HG03159 (cell line): ENCODE measurements at regions not wholly inside any gene's neighbourhood (a gene's known extent, or its start where the extent isn't known, plus 50 kb on each side); places are given as distances from the start of the nearest gene placed in this dataset.

Source experiments
- ATAC-seq: cut with Tn5 transposase; IDR thresholded peaks from one replicate; pipeline ENCODE4 v1.9.1; 2021; ENCODE audit warnings: mild to moderate bottlenecking, moderate library complexity; ENCODE audit not compliant: unreplicated experiment

DNA sequence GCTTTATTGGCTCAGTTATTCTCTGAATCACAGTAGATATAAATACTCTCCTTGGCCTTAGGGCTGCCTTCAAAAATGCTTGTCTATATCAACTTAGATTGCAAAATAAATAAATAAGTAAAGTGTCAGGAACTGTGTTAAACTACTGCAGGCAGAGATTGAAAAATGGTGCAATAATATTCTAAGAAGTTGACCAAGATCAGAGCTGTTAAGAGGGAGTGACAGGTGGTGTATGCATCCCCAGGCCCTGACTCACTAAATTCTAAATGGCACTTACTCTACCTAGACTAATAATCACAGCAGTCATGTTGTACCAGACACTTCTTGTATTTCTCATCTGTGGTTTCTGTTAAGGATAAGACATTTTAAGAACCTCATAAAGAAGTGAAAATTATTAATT lies 235.1 kb upstream of the SPOCK3 start:
- ATAC-seq, result no peak

DNA sequence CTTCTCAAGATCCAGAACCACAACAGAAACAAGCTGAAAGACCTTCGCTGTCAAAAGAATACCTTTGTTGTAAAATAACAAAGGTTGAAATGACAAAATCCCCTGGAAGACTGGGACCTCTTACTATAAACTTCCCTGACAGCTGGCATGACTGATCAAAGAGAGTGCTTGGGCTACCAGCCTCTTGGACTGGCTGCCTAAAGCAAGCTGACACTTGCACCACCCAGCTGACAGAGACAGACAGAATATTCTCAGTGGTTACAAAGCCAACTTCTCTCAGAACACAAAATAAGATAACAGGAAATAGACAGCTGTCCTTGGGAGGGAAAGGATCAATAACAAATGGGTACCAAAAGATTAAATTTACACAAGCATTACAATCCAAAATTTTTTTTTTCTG lies 241.7 kb upstream of the SPOCK3 start:
- no peak for ATAC-seq

DNA sequence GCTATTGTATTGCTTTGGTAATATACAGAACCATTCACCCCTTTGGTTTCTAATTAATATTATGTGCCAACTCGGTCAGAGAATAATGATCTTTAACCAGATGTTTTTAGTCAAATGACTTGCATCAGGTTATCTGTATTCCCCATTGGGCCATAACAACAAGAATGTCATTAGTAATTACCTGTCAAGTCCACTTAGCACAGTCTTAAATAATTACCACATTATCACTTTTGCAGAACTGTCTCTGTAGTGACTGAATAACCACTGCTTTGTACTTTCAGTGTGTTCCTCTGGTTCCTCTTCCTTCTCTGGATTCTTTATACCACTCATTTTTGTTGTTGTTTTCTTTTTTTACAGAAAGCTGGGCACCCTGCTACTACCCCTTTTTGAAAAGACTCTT lies 257.7 kb upstream of the SPOCK3 start:
- no peak for ATAC-seq

DNA sequence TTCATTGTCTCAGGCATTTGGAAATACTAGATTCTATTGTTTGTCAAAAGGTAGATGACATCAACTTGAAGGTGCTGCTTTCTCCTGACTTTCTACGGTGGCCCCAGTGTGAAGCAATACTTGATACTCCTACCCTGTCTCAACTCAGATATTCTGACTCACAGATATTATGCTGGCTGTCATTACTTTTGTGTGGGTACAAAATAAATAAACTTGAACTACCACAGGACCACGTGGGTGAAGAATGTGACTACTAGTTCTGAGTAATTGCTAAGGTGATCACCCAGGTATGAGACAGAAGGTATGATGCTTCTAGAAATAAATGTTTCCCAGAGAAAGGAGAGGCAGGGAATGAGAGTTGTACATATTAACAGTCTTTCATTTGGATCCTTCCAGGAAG lies 275.3 kb upstream of the SPOCK3 start:
- no peak for ATAC-seq

DNA sequence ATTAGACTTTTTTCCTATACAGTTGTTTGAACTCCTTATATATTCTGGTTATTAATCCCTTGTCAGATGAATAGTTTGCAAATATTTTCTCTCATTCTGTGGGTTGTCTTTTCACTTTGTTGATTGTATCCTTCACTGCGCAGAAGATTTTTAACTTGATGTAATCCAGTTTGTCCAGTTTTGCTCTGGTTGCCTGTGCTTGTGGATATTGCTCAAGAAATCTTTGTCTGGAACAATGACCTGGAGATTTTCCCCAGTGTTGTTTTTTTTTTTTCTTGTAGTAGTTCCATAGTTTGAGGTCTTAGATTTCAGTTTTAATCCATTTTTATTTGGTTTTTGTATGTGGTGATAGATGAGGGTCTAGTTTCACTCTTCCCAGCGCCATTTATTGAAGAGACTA lies 289.8 kb upstream of the SPOCK3 start:
- no peak for ATAC-seq

DNA sequence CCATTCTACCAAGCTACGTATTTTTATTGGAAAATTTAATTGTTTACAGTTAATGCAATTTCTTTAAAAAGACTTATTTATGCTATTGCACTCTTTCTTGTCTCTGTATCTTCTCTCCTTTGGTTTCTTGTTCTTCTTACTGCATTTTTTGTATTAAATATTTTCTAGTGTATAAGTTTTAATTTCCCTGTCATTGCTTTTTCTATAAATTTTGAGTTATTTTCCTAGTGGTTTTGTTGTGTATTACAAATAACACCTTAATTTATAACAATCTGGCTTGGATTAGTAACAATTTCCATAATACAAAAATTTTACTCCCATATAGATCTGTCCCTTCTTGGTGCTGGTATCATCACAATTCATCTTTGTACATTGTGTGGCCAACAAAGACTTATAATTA lies 303.5 kb upstream of the SPOCK3 start:
- ATAC-seq, result no peak

DNA sequence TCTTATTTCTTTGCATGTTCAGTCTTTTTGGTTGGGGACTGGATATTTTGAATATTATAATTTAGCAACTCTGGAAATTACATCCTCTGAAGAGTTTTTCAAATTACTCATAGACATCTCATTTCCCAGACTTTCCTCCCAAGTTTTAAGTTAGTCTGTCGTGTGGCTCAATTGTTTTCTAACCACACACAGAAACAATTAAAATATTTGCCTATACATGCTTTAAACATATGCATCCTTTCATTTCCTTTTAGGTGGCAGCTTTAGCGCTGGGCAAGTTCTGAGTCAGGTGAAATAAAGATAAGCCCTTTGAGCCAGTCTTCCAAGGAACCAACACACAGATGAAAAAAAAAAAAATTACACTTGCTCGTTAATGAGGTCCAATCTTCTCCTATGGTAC lies 307.0 kb upstream of the SPOCK3 start:
- ATAC-seq, result no peak

DNA sequence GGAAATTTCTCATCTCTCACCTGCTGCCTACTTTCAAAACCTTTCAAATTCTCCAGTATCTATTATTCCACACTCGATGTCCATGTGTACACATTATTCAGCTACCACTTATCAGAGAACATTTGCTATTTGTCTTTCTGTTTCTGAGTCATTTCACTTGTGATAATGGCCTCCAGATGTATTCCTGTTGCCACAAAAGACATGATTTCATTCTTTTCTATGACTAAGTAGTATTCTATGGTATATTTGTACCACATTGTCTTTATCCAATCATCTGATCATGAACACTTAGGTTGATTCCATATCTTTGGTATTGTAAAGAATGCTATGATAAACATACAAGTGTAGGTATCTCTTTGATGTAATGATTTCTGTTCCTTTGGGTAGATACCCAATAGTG lies 310.1 kb upstream of the SPOCK3 start:
- no peak for ATAC-seq

DNA sequence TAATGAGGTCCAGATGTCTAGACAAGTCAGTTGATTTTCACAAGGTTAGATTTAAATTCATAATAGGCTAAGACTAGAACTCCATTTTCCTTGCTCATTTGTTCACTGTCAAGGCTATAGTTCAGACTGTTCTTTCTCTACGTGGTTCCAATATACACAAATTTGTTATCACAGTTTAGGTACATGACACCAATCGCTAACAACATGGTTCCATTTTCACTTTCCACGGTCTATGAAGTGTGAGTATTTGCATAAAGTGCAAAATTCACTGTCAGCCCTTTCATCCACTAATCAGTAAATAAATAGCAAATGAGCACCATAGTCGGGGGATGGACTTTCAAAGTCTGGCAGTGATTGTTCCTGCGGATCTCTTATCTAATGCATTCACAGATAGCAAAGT lies 315.7 kb upstream of the SPOCK3 start:
- no peak for ATAC-seq

DNA sequence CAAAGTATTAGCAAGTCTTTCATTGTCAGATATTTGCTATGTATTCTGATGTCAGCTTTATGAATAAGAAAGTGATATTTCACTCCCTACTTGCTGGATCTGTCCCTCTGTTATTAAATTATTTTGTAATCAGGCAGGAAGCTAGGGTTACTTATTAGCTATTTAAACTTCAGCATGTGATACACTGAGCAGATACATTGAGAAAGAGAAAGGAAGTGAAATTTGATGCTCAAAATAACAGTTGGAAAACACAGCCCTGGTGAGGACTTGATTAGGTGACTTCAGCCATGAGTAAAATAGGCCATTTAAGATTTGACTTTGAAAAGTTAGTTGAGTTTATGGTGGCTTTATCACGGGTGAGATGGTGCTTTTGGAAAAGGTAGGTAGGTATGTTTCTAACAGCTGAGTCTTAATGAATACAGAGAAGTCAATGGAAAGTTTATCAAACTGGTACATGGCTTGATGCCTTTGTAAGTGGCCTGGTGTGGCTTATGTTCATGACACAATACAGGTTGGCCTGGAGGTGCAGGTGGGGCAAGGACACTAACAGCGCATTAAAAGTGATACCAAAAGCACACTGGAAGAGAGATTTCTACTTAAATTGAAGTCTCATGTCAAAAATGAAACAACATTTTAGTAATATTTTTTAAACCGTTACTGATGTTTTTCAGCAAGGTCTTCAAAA lies 321.2 kb upstream of the SPOCK3 start:
- ATAC-seq, result peak; percentile 94

DNA sequence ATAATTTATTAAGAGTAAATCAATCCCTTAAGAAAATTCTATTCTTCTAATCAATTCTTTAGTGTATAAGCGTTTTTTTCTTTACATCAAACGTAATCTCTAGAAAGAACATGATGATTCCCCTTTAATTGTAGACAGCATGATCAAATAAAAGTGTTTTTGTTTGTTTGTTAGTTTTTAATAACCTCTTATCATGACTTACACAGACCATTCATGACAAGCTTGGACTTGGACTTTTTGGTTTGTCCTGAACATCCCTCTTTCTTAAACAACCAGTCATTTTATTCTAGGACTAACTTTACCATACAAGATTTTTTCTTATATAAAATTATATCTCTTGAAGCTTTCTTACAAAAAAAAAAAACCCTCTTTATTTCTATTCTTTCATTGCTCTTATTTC lies 344.6 kb upstream of the SPOCK3 start:
- no peak for ATAC-seq

DNA sequence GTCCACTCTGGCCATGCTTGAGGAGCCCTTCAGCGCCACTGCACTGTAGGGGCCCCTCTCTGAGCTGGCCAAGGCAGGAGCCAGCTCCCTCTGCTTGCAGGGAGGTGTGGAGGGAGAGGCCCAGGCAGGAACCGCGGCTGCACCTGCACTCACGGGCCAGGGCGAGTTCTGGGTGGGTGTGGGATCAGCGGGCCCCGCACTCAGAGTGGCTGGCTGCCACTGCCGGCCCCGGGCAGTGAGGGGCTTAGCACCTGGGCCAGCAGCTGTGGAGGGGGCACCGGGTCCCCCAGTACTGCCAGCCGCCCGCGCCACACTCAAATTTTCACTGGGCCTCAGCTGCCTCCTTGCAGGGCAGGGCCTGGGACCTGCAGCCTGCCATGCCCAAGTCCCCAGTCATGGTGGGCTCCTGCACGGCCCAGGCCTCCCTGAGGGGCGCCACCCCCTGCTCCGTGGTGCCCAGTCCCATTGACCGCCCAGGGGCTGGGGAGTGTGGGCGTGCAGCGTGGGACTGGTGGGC lies 347.2 kb upstream of the SPOCK3 start:
- ATAC-seq, result no peak

DNA sequence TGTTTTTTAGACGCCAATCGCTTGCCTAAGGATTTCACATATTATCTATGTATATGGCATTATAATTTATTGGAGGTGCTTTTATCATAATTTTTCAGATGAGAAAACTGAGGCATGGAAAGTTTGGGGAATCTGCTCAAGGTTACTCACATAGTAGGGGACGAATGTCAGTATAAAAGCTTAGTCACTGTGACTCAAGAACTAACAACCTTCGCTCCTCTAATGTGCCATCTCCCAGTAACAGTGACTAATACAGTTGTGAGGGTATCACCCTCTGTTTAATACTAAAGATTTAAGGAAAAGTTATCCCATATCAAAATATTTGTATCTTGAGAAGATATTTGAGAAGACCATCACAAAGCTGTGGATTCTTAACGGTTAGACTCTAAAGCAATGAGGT lies 353.1 kb upstream of the SPOCK3 start:
- no peak for ATAC-seq

DNA sequence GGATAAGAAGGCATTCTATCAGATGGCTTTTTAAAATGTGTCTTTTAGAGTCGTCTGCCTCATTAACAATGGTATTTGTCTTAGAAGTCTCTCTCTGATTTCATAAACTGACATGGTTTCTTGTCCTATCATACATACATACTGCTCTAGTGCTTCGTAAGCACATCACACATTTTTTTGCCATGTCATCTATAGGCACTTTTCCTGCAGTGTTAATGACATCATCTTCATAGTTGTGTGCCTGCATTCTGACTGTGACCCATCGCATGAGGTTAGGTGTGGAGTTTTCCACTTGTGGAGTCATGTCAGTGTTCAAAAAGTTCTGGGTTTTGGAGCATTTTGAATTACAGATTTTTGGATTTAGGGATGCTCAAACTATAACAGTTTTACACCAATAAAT lies 361.6 kb upstream of the SPOCK3 start:
- ATAC-seq, result no peak

DNA sequence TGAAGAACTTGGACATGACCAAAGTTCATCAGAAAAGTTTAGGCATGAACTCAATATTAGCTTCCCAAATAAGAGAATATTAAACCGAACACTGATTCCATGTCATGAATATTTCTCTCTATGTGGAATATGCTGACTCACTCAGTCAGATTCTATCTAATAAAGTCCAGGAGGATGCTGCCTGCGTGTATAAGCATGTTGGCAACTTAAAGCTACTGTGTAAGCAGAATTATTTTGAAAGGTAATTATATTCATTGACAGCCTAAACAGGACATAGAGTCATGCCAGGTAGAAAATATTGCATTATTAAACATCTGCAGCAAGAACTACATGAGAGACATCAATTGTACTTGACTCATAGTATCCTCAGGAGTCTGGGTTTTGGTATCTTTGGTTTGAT lies 367.9 kb upstream of the SPOCK3 start:
- no peak for ATAC-seq

DNA sequence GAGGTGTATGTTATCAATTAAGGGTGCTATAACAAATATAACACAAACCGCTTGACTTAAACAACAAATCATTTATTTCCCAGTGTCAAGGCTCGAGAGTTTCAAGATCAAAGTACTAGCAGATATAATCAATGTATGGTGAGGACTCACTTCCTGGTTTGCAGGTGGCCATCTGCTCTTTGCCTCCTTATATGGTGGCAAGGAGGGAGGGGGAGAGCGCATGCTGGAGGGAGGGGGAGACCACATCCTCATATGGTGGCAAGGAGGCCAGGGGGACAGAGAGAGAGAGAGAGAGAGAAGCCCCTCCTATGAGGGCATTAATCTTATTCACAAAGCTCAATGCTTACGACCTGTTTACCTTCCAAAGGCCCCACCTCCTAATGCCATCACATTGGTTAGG lies 372.3 kb upstream of the SPOCK3 start:
- no peak for ATAC-seq

DNA sequence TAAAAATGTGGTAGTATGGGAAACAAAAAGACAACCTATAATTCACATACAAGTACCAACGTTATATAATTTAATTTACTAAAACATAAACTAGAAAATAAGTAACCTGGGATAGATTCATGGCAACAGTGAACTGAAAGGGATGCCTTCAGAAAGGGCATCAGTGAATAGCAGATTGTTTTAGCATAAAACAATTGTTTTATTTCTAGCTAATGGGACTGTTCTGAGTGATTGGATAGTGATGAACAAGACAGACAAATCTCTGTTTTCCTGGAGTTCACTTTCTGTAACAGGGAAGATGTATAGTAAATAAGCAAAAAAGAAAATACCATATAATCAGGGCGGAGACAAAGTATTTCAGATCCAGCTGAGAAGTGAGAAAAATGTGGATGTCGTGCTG lies 379.1 kb upstream of the SPOCK3 start:
- ATAC-seq, result no peak

DNA sequence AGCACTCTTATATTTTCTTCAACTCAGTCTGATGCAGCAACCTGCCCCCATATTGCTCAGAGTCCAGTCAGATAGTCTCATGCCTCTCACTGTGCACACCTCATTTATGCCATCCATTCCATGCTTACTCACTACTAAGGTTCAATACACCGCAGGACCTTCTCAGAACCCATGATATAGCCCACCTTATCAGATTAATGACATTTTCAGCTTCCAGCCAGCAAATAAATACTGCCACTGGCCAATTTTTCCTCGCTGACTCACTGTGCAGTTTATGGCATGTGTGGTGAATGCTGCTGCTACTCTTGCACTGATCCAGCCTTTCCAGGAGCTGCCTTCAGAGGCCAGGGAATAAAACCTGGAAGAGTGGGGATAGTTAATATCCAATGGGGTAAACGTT lies 380.6 kb upstream of the SPOCK3 start:
- ATAC-seq, result no peak

DNA sequence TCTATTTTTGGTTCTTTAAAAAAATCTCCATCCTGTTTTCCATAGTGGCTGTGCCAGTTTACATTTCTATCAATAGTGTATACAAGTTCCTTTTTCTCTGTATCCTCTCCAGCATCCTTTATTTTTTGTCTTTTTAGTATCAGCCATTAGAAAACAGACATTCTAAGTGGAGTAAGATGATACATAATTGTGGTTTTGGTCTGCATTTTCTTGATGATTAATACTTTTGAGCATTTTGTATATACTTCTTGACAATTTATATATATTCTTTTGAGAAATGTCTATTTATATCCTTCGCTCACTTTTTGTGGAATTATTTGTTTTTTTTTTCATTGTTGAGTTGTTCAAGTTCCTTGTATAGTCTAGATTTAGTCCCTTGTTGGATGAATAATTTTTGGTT lies 382.2 kb upstream of the SPOCK3 start:
- no peak for ATAC-seq

DNA sequence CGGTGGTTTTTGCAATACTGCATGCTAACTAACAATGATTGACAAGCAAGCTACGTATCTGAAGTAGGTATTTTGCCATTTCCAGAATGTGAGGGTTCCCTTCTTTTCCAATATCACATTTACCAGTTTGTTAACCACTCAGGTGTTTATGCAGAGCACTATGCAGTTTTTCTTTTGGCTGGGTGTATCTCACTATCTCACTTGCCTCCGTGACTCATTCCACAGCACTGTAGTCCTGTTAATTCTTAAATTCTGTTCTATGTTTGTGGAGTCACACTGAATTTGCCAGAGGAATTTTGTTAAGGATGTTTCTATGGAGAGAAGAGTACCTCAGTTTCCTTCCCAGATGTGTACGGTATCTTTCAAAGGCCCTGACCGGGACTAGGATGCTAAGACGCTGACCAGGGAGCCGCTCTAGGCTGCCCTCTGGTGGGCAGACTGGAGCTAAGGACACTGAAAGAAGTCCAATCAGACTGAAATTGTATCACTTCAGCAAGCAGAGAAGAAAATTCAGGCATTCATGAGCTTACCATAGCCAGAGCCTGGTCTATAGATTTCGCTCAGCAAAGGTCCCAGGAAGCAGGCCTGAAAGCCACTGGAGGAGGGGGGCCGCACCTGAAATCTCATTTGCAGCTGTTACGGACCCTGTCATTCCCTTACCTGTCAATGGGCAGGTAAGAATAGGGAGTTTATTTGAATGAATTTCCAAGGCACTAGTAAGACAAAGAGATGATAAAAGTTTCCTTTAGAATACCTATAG lies 388.4 kb upstream of the SPOCK3 start:
- peak; percentile 99 for ATAC-seq

DNA sequence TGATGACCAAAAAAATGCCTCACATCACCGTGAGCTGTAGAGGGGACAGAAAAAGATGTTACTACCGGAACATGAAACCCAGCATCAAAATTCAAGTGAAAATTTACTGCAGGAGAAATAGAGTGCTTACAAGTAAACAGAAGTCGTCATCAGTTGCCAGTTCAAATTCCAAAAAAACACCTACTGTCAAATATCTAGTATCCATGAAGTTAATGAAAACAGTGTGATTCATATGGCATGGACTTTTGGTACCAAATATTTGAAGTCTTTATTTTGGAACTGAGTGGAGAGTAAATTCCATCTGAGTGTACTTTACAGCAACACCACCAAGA lies 388.9 kb upstream of the SPOCK3 start:
- ATAC-seq, result no peak

DNA sequence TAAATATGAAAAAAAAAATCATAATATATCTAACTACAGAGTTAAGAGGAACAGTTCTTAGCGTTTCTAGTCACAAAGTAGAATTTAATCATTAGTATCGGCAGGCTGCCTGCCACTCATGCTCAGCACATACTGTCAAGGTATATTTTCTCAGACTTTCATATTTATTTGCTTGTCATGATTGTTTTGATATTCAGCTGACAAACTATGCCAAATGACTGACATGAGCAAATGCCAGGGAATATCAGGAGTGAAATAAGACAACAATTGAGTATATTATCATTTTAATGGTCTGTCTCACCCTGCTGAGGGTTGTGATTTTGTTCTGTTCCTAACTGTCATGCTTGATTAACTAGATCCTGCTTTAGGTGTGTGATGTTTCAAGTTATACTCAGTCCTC lies 395.0 kb upstream of the SPOCK3 start:
- ATAC-seq, result no peak

DNA sequence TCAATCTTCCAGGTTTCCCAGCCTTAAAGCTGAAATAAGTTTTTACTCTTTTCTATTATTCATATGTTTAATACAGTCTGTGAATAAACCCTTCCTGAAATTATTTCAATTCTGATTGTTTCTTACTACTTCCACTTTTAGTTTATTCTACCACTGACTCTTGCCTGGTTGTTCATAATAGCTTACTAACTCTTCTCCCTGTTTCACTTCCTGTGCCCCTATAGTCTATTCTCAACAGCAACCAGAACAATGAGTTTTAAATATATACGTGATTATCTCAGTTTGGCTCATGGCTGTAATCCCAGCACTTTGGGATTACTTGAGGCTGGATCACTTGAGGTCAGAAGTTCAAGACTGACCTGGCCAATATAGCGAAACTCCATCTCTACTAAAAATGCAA lies 408.0 kb upstream of the SPOCK3 start:
- peak; percentile 65 for ATAC-seq
